Nephron (organoid): ENCODE measurements at regions not wholly inside any gene's neighbourhood (a gene's known extent, or its start where the extent isn't known, plus 50 kb on each side); places are given as distances from the start of the nearest gene placed in this dataset.

Experiments used
- H3K27ac Mint-ChIP-seq, 3 experiments: 2 replicates each; pipeline ENCODE4 v1.8.0; 2020; ENCODE audit warnings: mixed read lengths in 3 of 3, mild to moderate bottlenecking in 2 of 3, moderate library complexity in 1 of 3
- H3K27me3 Mint-ChIP-seq: 2 replicates; pipeline ENCODE4 v1.8.0; 2021; ENCODE audit warnings: low read depth, mild to moderate bottlenecking, moderate library complexity, mixed read lengths
- H3K36me3 Mint-ChIP-seq: 2 replicates; pipeline ENCODE4 v1.8.0; 2020; ENCODE audit warnings: low read depth, mixed read lengths
- H3K4me1 Mint-ChIP-seq: 2 replicates; pipeline ENCODE4 v1.8.0; 2020; ENCODE audit warnings: mixed read lengths
- H3K4me3 Mint-ChIP-seq, 3 experiments: 2 replicates each; pipeline ENCODE4 v1.8.0; 2020; ENCODE audit warnings: mild to moderate bottlenecking in 3 of 3, mixed read lengths in 3 of 3, moderate library complexity in 2 of 3
- H3K9me3 Mint-ChIP-seq: 2 replicates; pipeline ENCODE4 v1.8.0; 2020; ENCODE audit warnings: mixed read lengths
- CTCF ChIP-seq, 3 experiments: fragments of 200-600 bp; sonication (generic); IDR thresholded peaks; one replicate each; pipeline ENCODE4 v1.5.0; 2021; ENCODE audit warnings: antibody characterized with exemption in 3 of 3; ENCODE audit not compliant: unreplicated experiment in 3 of 3

- no peaks in the 10 kb centered on the region for H3K36me3 Mint-ChIP-seq
- peaks cover 46% of the 10 kb centered on the region for H3K4me1 Mint-ChIP-seq
- peaks cover 4% of the 10 kb centered on the region for H3K27me3 Mint-ChIP-seq
- peak overlapping the region in 1 of 3 experiments; percentile 19 for H3K4me3 Mint-ChIP-seq
- no peak for TF ChIP-seq CTCF (IDR thresholded peaks at IDR 0.05; ENCODE audit: unreplicated experiment in 3 of 3)
- peak overlapping the region; percentile 54 to 94 (median 93) for H3K27ac Mint-ChIP-seq
- H3K9me3 Mint-ChIP-seq, result peaks cover 6% of the 10 kb centered on the region
Observed at GRCh38 chr20:20782231-20782630, 69.8 kb upstream of the RALGAPA2 start.

GRCh38 chr20:20781029-20781428, 68.6 kb upstream of the RALGAPA2 start:
- Mint-ChIP-seq H3K9me3 (peaks cover 5% of the 10 kb centered on the region), H3K27ac (peak overlapping the region in 1 of 3 experiments; percentile 93), H3K4me3 (no peak overlapping the region), H3K36me3 (no peaks in the 10 kb centered on the region), H3K27me3 (peaks cover 4% of the 10 kb centered on the region), H3K4me1 (peaks cover 46% of the 10 kb centered on the region)
- no peak for TF ChIP-seq CTCF (IDR thresholded peaks at IDR 0.05; ENCODE audit: unreplicated experiment in 3 of 3)

GRCh38 chr20:20780127-20780824, 67.8 kb upstream of the RALGAPA2 start:
- Mint-ChIP-seq H3K27ac (peak overlapping the region in 2 of 3 experiments; percentile 63 to 79), H3K4me3 (no peak overlapping the region), H3K9me3 (peaks cover 2% of the 10 kb centered on the region), H3K27me3 (peaks cover 4% of the 10 kb centered on the region), H3K36me3 (no peaks in the 10 kb centered on the region), H3K4me1 (peaks cover 46% of the 10 kb centered on the region)
- no peak for TF ChIP-seq CTCF (IDR thresholded peaks at IDR 0.05; ENCODE audit: unreplicated experiment in 3 of 3)

- peaks cover 8% of the 10 kb centered on the region for H3K27me3 Mint-ChIP-seq
Observed at GRCh38 chr20:20778676-20779075, 66.2 kb upstream of the RALGAPA2 start.

GRCh38 chr20:20772497-20773085, 60.1 kb upstream of the RALGAPA2 start:
- Mint-ChIP-seq H3K9me3 (peaks cover 10% of the 10 kb centered on the region), H3K27me3 (peaks cover 9% of the 10 kb centered on the region)
- TF ChIP-seq CTCF (IDR thresholded peaks at IDR 0.05; ENCODE audit: unreplicated experiment in 3 of 3), result no peak

More at GRCh38 chr20:20778676-20779075, 66.2 kb upstream of the RALGAPA2 start:
- TF ChIP-seq CTCF (IDR thresholded peaks at IDR 0.05; ENCODE audit: unreplicated experiment in 3 of 3), result no peak
- H3K4me1 Mint-ChIP-seq, result peaks cover 43% of the 10 kb centered on the region
- H3K4me3 Mint-ChIP-seq, result peak overlapping the region in 1 of 3 experiments; percentile 12
- H3K9me3 Mint-ChIP-seq, result peaks cover 2% of the 10 kb centered on the region
- peak overlapping the region in 2 of 3 experiments; percentile 95 to 99 for H3K27ac Mint-ChIP-seq
- no peaks in the 10 kb centered on the region for H3K36me3 Mint-ChIP-seq

More at GRCh38 chr20:20772497-20773085, 60.1 kb upstream of the RALGAPA2 start:
- Mint-ChIP-seq H3K4me3 (no peak overlapping the region), H3K4me1 (no peaks in the 10 kb centered on the region), H3K27ac (no peak overlapping the region), H3K36me3 (no peaks in the 10 kb centered on the region)
